ENCODE measurements at regions not wholly inside any gene's neighbourhood (a gene's known extent, or its start where the extent isn't known, plus 50 kb on each side); places are given as distances from the start of the nearest gene placed in this dataset.

DNA sequence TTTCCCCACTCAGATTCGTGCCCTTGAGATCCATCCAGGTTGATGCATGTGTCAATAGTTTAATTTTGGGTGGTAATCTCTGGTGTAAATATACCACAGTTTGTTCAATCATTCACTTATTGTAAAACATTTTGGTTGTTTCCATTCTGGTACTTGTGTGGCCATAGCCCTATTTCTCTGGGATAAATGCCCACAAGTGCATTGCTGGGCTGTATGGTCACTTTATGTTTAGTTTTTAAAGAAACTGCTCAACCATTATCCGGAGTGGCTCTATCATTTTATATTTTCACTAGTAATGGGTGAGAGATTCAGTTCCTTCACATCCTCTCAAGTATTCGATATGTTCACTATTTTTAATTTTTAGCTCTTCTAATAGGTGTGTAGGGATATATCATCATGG is 60.7 kb upstream of the RNF24 start:
- TF ChIP-seq, protein P1, sequence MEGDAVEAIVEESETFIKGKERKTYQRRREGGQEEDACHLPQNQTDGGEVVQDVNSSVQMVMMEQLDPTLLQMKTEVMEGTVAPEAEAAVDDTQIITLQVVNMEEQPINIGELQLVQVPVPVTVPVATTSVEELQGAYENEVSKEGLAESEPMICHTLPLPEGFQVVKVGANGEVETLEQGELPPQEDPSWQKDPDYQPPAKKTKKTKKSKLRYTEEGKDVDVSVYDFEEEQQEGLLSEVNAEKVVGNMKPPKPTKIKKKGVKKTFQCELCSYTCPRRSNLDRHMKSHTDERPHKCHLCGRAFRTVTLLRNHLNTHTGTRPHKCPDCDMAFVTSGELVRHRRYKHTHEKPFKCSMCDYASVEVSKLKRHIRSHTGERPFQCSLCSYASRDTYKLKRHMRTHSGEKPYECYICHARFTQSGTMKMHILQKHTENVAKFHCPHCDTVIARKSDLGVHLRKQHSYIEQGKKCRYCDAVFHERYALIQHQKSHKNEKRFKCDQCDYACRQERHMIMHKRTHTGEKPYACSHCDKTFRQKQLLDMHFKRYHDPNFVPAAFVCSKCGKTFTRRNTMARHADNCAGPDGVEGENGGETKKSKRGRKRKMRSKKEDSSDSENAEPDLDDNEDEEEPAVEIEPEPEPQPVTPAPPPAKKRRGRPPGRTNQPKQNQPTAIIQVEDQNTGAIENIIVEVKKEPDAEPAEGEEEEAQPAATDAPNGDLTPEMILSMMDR (IDR thresholded peaks at IDR 0.05), result no peak
- TF ChIP-seq ZFX (IDR thresholded peaks at IDR 0.05; ENCODE audit: borderline replicate concordance), result no peak

All from 22Rv1 (cell line).